IMR-90 (cell line): ENCODE measurements at regions not wholly inside any gene's neighbourhood (a gene's known extent, or its start where the extent isn't known, plus 50 kb on each side); places are given as distances from the start of the nearest gene placed in this dataset.

Experiments used
- ATAC-seq: fragments of 200-7000 bp; cut with Tn5 transposase; 2 replicates; pipeline ENCODE4 v1.9.1; 2020; ENCODE audit warnings: low read depth, mild to moderate bottlenecking, moderate library complexity
- BruUV-seq: library from RNA; stranded (reverse); fragments of 400-500 nt; replicated peaks from 2 replicates; lab custom pipeline; 2021; lab: Mats Ljungman, UMichigan
- CTCF ChIA-PET: fragments of 300-600 bp; formaldehyde crosslinking; extraction: SDS; loops from one replicate; lab custom pipeline; 2021; ENCODE audit warnings: antibody characterized with exemption; lab: Yijun Ruan, JAX
- POLR2A ChIA-PET: fragments of 300-600 bp; sonication (Branson Sonifier 250); formaldehyde crosslinking; loops from one replicate; lab custom pipeline; 2022; ENCODE audit warnings: antibody characterized with exemption; ENCODE audit not compliant: unreplicated experiment; lab: Charles Lee
- DNase-seq: peaks from one replicate; pipeline ENCODE4 v3.0.0; 2013
- H2AFZ ChIP-seq: replicated peaks from 2 replicates; pipeline ENCODE3; 2013; ENCODE audit warnings: low read length, mild to moderate bottlenecking; ENCODE audit not compliant: poor library complexity
- H2AK5ac ChIP-seq: 2 replicates; pipeline ENCODE4 v1.6.1; 2013; ENCODE audit warnings: low read depth, low read length, inconsistent platforms
- H2AK9ac ChIP-seq: replicated peaks from 2 replicates; pipeline ENCODE3; 2013; ENCODE audit warnings: mild to moderate bottlenecking, low read depth, low read length, moderate library complexity; ENCODE audit not compliant: poor library complexity
- H2BK120ac ChIP-seq: 2 replicates; pipeline ENCODE4 v1.6.1; 2013; ENCODE audit warnings: low read depth, low read length, inconsistent platforms
- H2BK15ac ChIP-seq: 3 replicates; pipeline ENCODE4 v1.6.1; 2013; ENCODE audit warnings: low read depth, low read length, inconsistent platforms
- H2BK20ac ChIP-seq: 2 replicates; pipeline ENCODE4 v1.6.1; 2013; ENCODE audit warnings: low read depth, mild to moderate bottlenecking, inconsistent platforms, low read length, moderate library complexity
- H2BK5ac ChIP-seq: 2 replicates; pipeline ENCODE4 v1.6.1; 2013; ENCODE audit warnings: mild to moderate bottlenecking, low read depth, low read length, inconsistent platforms; ENCODE audit not compliant: poor library complexity, severe bottlenecking
- H3K14ac ChIP-seq: replicated peaks from 2 replicates; pipeline ENCODE4 v1.6.1; 2013; ENCODE audit warnings: low read depth, low read length, inconsistent platforms
- H3K18ac ChIP-seq: 2 replicates; pipeline ENCODE4 v1.6.1; 2013; ENCODE audit warnings: low read depth, low read length, control low read depth
- H3K23ac ChIP-seq: 2 replicates; pipeline ENCODE4 v1.6.1; 2013; ENCODE audit warnings: low read depth, low read length, inconsistent platforms
- H3K27ac ChIP-seq: 2 replicates; pipeline ENCODE4 v1.5.1; 2013; ENCODE audit warnings: mild to moderate bottlenecking, control low read depth, low read length; ENCODE audit not compliant: insufficient read depth
- H3K27me3 ChIP-seq: 2 replicates; pipeline ENCODE4 v1.6.1; 2013; ENCODE audit warnings: low read length; ENCODE audit not compliant: control insufficient read depth, insufficient read depth
- H3K36me3 ChIP-seq: 2 replicates; pipeline ENCODE4 v1.6.1; 2013; ENCODE audit warnings: low read length, mixed read lengths; ENCODE audit not compliant: control insufficient read depth, insufficient read depth
- H3K4ac ChIP-seq: 2 replicates; pipeline ENCODE4 v1.6.1; 2013; ENCODE audit warnings: low read depth, low read length, inconsistent platforms
- H3K4me1 ChIP-seq: 2 replicates; pipeline ENCODE4 v1.6.1; 2013; ENCODE audit warnings: low read length, mixed read lengths; ENCODE audit not compliant: control insufficient read depth, insufficient read depth
- H3K4me2 ChIP-seq: 2 replicates; pipeline ENCODE4 v1.6.1; 2013; ENCODE audit warnings: low read depth, mild to moderate bottlenecking, control low read depth, low read length, moderate library complexity
- H3K4me3 ChIP-seq: 2 replicates; pipeline ENCODE4 v1.5.1; 2013; ENCODE audit warnings: low read depth, mild to moderate bottlenecking, control low read depth, low read length, moderate library complexity; ENCODE audit not compliant: insufficient read depth
- H3K56ac ChIP-seq: 2 replicates; pipeline ENCODE4 v1.6.1; 2013; ENCODE audit warnings: low read length, inconsistent platforms; ENCODE audit not compliant: insufficient read depth; ENCODE audit errors: extremely low read depth
- H3K79me1 ChIP-seq, 2 experiments: 2 replicates each; pipeline ENCODE4 v1.6.1; 2013; ENCODE audit warnings: low read length in 2 of 2, inconsistent platforms in 1 of 2, low read depth in 1 of 2
- H3K9ac ChIP-seq: 2 replicates; pipeline ENCODE4 v1.6.1; 2013; ENCODE audit warnings: low read depth, low read length, control low read depth
- H3K9me1 ChIP-seq: 2 replicates; pipeline ENCODE4 v1.6.1; 2013; ENCODE audit warnings: low read length, inconsistent platforms; ENCODE audit not compliant: insufficient read depth
- H3K9me3 ChIP-seq: 2 replicates; pipeline ENCODE4 v1.6.1; 2013; ENCODE audit warnings: low read length; ENCODE audit not compliant: control insufficient read depth, insufficient read depth
- H4K20me1 ChIP-seq: 2 replicates; pipeline ENCODE4 v1.6.1; 2013; ENCODE audit warnings: low read length, inconsistent platforms; ENCODE audit not compliant: insufficient read depth
- H4K5ac ChIP-seq: 2 replicates; pipeline ENCODE4 v1.6.1; 2013; ENCODE audit warnings: mild to moderate bottlenecking, low read depth, low read length, control low read depth
- H4K8ac ChIP-seq, 2 experiments: 2 replicates each; pipeline ENCODE4 v1.6.1; 2013; ENCODE audit warnings: low read depth in 2 of 2, low read length in 2 of 2, control low read depth in 1 of 2, inconsistent platforms in 1 of 2
- H4K91ac ChIP-seq: 2 replicates; pipeline ENCODE4 v1.6.1; 2013; ENCODE audit warnings: low read depth, low read length, inconsistent platforms; ENCODE audit not compliant: insufficient read depth
- CEBPB ChIP-seq: IDR thresholded peaks from 2 replicates; pipeline ENCODE4 v1.6.1; 2012; ENCODE audit warnings: low read depth, low read length, improper control_type of control experiment
- CHD1 ChIP-seq: IDR thresholded peaks from 2 replicates; pipeline ENCODE4 v1.6.1; 2012; ENCODE audit warnings: low read depth, low read length, improper control_type of control experiment
- FOS ChIP-seq: fragments of 150-350 bp; IDR thresholded peaks from 2 replicates; pipeline ENCODE4 v1.6.1; 2016; ENCODE audit warnings: low read depth, low read length
- MAFK ChIP-seq: IDR thresholded peaks from 2 replicates; pipeline ENCODE4 v1.6.1; 2012; ENCODE audit warnings: low read depth, low read length, improper control_type of control experiment
- NFE2L2 ChIP-seq: fragments of 150-350 bp; IDR thresholded peaks from 2 replicates; pipeline ENCODE4 v1.6.1; 2016; ENCODE audit warnings: low read depth, mild to moderate bottlenecking, low read length
- RAD21 ChIP-seq: IDR thresholded peaks from 2 replicates; pipeline ENCODE4 v1.6.1; 2012; ENCODE audit warnings: low read length, improper control_type of control experiment
- SMC3 ChIP-seq: fragments of 150-350 bp; IDR thresholded peaks from 2 replicates; pipeline ENCODE4 v1.6.1; 2016; ENCODE audit warnings: low read depth, mild to moderate bottlenecking, antibody characterized with exemption, low read length, moderate library complexity
- USF2 ChIP-seq: fragments of 150-350 bp; IDR thresholded peaks from 2 replicates; pipeline ENCODE4 v1.6.1; 2017; ENCODE audit warnings: mild to moderate bottlenecking, antibody characterized with exemption, low read length, low read depth
- WGBS, 2 experiments: methylation state at CpG; one replicate each; pipeline versions ENCODE4 v1.1.5 to v1.1.7; 2013; ENCODE audit warnings: missing lambda C conversion rate in 2 of 2; ENCODE audit not compliant: insufficient read length in 1 of 2; ENCODE audit errors: extremely low coverage in 2 of 2; 5-methylcytosine and 5-hydroxymethylcytosine counted together
- dilution Hi-C: fragments of 300-500 bp; cut with HindIII; formaldehyde crosslinking; loops from one replicate; pipeline ENCODE4 v1.14.3; 2018; ENCODE audit warnings: low sequenced_read_pairs; ENCODE audit not compliant: unreplicated experiment
- in situ Hi-C: fragments of 300-500 bp; cut with MboI; formaldehyde crosslinking; loops from 3 replicates; pipeline ENCODE4 v1.14.3; 2019; ENCODE audit warnings: low sequenced_read_pairs, inconsistent platforms, mixed read lengths
- intact Hi-C: fragments of 100-400 bp; cut with micrococcal nuclease; formaldehyde crosslinking; loops from 2 replicates; pipeline ENCODE4 v1.10.0; 2022
- TF ChIP-seq, protein P1 (sequence below): fragments of 150-350 bp; IDR thresholded peaks from 2 replicates; pipeline ENCODE4 v1.6.1; 2016; ENCODE audit warnings: low read depth, mild to moderate bottlenecking, low read length, moderate library complexity, borderline replicate concordance

GRCh38 chr11:56848141-56848809 is 99.8 kb upstream of the OR9G4 start:
- in situ Hi-C loops, result loop anchor here (25.0 kb wide), 2 partner anchors 514 to 664 kb away; partner anchors contain the start of gene SLC43A1
- no CpG with 5 or more reads among the region's 8 CpGs for WGBS, 2 experiments

More at GRCh38 chr11:56848141-56848809, 99.8 kb upstream of the OR9G4 start:
- POLR2A ChIA-PET, result no interaction called here
- Histone ChIP-seq H3K27ac (no peak overlapping the region), H3K4me1 (no peaks in the 10 kb centered on the region), H2BK5ac (no peak overlapping the region), H2BK120ac (no peak overlapping the region), H4K8ac (no peak overlapping the region), H3K9ac (no peak overlapping the region), H3K9me1 (no peaks in the 10 kb centered on the region), H2AK5ac (no peak overlapping the region), H3K23ac (no peak overlapping the region), H2AK9ac (no peak overlapping the region), H4K20me1 (no peaks in the 10 kb centered on the region), H3K4me2 (no peak overlapping the region), H3K14ac (no peak overlapping the region), H2AFZ (no peak overlapping the region), H2BK15ac (no peak overlapping the region), H3K4ac (no peak overlapping the region), H3K4me3 (no peak overlapping the region), H3K79me1 (no peaks in the 10 kb centered on the region), H3K36me3 (no peaks in the 10 kb centered on the region), H3K27me3 (no peaks in the 10 kb centered on the region), H2BK20ac (no peak overlapping the region), H4K5ac (no peak overlapping the region), H3K56ac (no peak overlapping the region), H4K91ac (no peak overlapping the region), H3K18ac (no peak overlapping the region), H3K9me3 (no peaks in the 10 kb centered on the region)
- no peak for DNase-seq
- BruUV-seq, result no TSS peak
- ATAC-seq, result no peak
- CTCF ChIA-PET, result interaction anchor here (0.5 to 1.0 kb wide), 2 partner anchors 209 to 401 kb away, joined by 3 to 4 read pairs; no protein-coding TSS in a partner anchor
- intact Hi-C loops, result loop anchor here (10.0 kb wide), 1 partner anchor 607 kb away; no protein-coding TSS in a partner anchor
- TF ChIP-seq NFE2L2, result no peak
- no peak for TF ChIP-seq CHD1
- no peak for TF ChIP-seq CEBPB
- TF ChIP-seq, protein P1, sequence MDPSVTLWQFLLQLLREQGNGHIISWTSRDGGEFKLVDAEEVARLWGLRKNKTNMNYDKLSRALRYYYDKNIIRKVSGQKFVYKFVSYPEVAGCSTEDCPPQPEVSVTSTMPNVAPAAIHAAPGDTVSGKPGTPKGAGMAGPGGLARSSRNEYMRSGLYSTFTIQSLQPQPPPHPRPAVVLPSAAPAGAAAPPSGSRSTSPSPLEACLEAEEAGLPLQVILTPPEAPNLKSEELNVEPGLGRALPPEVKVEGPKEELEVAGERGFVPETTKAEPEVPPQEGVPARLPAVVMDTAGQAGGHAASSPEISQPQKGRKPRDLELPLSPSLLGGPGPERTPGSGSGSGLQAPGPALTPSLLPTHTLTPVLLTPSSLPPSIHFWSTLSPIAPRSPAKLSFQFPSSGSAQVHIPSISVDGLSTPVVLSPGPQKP, result no peak
- no peak for TF ChIP-seq FOS
- TF ChIP-seq MAFK, result no peak
- TF ChIP-seq USF2, result no peak
- TF ChIP-seq RAD21, result no peak
- no peak for TF ChIP-seq SMC3
- dilution Hi-C loops, result no loop called here
